GM19467 (cell line): ENCODE measurements at regions not wholly inside any gene's neighbourhood (a gene's known extent, or its start where the extent isn't known, plus 50 kb on each side); places are given as distances from the start of the nearest gene placed in this dataset.
"Not testable (repeated sequence)": the region's sequence is repeated elsewhere in the genome, so short reads cannot be mapped to it uniquely, and the experiment has no call there.

Source experiments
- ATAC-seq: cut with Tn5 transposase; IDR thresholded peaks from one replicate; pipeline ENCODE4 v1.9.1; 2021; ENCODE audit warnings: mild to moderate bottlenecking, moderate library complexity; ENCODE audit not compliant: unreplicated experiment

DNA sequence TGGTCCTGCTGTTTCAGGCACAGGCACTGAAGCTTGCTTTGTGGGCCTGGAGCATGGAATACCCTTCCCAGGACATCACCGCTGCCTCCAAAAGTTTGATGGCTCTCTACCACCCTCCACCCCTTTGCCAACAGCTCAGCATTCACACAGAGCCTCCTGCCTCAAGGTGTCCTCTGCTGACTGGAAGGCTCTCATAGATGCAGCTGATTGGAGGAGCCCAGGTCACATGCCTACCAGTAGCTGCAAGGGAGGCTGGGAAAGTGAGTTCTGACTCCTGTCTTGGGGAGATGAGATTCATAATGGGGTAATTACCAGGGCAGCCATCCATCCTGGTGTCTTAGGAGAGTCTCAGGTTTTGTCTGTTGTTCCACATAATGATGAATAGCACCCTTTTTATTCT, 124.8 kb upstream of the GRIK3 start:
- ATAC-seq = no peak

DNA sequence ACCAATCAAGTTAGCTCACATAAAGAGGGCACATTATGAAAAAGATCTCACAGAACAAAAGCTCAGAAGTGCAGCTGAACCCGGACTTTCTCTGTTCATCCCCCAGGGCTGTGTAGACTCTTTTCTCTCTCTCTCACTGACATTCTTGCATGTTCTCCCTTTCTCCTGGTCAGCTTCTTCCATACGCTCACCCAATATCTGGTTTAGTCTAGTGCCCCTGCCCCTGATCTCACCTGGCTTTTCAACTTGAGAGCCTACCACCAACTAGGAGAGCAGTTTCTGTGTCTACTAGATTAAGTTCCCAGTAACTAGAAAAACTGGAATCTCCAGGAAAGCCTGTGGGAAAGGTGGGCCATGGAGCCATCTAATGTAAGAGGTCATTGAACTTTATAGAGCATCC, 126.9 kb upstream of the GRIK3 start:
- ATAC-seq = no peak

DNA sequence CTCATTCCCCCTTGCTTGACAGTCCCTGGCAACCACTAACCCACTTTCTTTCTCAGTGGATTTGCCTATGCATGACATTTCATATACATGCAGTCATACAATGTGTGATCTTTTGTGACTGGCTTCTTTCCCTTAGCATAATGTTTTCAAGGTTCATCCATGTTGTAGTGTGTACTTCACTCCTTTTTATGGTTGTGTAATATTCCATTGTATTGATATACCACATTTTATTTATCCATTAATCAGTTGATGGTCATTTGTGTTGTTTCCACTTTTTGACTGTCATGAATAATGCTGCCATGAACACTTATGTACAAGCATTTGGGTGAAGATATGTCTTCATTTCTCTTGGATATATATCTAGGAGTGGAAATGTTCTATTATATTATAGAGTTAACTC, 127.7 kb upstream of the GRIK3 start:
- ATAC-seq = no peak

DNA sequence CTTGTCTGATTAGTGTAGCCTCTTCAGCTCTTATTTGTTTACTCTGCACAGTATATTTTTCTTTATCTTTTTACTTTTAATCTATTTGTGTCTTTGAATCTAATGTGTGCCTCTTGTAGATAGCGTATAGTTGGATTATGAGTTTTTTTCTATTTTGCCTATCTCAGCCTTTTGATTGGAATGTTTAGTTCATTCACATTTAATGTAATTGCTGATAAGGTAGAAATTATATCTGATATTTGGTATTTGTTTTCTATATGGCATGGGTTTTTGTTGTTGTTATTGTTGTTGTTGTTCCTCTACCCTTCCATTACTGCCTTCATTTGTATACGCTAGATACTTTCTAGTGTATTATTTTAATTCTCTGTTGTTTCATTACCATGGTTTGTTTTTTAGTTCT, 131.7 kb upstream of the GRIK3 start:
- no peak for ATAC-seq

DNA sequence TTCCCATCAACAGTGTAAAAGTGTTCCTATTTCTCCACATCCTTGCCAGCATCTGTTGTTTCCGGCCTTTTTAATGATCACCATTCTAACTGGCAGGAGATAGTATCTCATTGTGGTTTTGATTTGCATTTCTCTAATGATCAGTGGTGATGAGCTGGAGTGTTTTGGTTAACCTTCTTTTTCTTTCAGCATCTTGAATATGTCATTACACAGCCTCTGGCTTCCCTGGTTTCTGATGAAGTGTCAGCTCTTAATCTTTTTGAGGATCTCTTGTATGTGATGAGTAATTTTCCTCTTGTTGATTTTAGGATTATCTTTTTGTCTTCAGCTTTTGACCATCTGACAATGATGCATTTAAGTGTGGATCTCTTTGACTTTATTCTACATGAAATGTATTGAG, 133.2 kb upstream of the GRIK3 start:
- no peak for ATAC-seq

DNA sequence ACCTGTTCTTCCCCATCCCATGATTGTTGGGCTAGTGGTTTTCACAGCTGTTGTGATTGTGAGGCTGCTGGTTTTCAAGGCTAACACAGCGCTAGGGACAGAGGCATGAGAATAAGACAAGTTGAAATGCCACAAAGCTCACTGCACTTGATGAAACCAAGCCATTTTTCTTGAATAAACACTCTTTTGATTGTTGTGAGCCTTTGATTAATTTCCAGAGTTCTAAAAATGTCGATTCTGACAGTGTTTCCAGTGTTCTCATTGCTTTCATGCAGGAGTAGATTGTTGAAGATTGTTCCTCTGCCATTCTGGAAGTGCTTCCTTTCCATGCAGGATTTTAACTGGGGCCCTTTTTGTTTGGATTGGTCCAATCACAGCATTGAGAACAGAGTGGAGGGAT, 134.9 kb upstream of the GRIK3 start:
- ATAC-seq = no peak

DNA sequence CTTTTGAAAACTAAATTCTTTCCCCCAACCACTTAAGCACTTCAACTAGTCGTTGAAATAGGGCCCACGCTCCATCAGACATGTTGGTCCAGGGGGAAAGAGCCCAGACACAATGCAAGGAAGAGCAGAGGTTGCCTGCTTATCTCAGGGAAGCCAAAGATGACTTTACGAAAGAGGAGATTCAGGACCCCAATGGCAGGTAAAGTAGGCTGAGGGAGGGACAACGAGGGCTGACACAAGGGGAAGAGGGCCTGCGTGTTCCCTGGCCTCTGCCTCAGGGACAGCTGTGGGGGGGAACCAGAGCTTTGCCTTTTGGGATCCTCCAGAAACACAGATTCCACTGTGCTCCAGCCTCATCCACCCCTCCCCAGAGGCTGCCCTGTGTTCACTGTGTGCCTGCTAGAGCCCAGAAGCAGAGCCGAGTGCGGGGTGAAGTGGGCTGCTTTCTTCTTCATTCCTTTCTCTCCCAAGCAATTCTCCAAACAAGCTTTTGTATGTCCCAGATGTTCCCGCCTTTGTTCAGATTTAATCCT, 135.5 kb upstream of the GRIK3 start:
- no peak for ATAC-seq

DNA sequence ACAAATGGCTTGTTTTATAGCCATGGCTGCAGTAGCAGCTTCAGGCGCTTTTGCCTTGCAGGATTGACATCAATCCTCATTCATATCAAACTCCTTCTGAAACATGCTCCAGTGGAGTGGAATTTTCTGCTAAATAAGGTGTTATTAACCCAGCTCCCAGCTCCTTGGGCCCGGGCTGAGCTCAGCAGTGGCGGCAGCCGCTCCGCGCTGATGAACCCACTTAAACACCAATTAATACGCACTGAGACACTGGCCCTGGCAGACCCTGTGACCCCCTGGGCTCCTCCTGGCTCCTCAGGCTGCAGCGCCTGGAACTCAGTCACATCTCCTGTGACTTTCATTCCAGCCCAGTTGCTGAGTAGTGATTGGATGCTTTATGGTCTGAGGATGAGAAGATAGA, 137.4 kb upstream of the GRIK3 start:
- ATAC-seq = no peak

DNA sequence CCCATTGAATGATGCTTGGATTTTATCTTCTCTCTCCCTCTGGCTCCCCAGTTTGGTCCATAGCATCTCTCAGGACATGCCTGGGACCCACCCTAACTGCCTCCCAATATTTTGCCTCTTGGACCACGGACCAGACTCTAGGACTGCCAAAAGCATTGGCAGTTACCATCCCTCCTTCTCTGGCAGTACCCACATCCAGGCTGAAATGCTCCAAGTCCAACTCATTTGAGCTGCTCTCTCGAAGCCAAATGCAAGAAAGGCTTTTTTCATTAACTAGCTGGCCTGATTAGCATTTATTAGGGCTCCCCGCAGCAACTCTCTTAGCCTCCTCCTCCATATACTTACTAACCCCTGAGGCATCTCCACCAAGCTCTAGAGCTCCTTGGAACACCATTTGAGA, 140.0 kb upstream of the GRIK3 start:
- ATAC-seq = no peak

DNA sequence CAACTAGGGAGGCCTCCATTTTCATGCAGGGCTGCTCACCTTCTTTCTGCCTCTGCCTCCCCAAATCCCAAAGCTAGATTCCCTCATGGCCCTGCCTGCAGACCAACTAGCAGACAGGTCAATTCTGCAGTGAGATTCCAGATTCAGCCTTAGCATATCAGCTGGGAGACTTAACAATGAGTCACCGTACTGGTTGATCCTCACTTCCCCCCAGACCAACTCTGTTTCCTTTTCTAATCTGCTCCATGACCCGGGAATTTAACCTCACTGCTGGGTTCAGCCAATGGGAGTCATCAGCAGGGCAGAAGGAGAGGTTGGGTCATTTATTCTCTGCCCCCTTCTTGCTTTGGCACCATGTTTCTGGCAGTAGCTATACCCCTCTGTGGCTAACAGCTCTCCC, 140.6 kb upstream of the GRIK3 start:
- ATAC-seq = no peak

DNA sequence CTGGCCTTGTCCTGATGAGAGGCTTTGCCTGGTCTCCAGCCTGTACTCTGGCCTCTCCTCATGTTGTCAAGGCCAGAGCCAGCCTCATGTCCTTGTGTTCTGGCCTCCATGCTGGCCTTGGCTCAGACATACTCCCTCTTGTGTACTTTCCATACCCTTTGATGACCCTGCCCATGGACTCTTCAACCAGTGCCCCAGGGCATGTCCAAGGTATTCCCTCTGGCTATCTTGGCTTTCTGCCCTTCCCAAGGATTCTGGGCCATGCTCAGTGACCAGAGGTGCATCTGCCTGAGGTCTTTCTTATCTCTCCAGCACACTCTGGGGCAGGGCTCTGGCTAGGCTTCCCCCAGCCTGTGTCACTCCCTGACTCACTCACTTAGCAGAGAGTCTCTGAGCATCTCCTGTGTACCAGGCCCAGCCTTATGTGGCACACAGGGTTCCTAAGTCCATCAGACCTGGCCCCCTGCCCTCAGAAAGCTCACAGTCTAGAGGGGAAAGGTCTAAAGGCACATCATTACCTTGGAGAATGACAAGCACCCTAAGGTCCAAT, 141.4 kb upstream of the GRIK3 start:
- ATAC-seq = no peak

DNA sequence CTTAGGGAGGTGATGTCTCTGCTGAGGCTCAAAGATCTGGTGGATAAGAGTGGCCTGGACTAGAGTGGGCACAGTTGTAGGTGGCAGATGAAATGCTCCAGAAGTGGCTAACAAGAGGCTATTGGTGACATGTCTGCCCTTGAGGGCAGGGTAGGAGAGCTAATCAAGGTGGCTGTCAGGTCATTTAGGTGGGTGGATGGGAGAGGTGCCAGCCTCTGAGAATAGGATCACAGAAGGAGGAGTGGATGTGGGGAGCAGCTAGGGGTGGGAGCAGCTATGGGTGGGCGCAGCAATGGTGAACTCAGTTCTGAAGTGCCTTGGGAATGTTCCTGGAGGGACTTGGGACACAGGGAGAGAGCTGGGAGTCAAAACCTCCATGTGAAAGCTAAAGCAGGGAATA, 142.0 kb upstream of the GRIK3 start:
- no peak for ATAC-seq

DNA sequence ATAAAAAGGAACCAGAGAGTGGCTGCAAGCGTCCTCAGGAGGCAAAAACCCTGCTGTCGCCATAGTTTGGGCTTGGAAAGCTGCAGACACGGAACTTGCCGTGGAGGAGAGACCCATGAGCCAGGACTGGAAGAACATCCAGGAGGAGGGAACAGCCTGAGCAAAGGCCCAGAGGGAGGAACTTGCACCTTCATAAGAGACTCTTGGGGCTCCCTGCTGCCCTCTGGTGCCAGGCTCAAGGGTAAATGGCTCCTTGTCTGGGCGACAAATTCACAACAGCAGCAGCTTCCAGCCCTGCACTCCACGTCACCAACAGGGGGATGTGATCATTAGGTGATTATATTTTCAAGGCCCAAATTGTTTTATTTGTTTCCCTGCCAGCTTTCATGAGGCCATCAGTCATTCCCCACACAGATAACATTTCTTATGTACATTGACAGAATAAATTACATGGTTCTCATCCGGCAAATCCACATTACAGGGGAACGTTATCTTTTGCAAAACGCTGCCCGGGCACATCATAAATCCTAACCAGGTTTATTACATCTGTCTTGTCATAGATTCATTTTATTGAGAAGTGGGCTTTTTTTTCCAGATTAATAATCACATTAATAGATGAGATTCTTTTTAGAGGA, 143.0 kb upstream of the GRIK3 start:
- ATAC-seq = no peak

DNA sequence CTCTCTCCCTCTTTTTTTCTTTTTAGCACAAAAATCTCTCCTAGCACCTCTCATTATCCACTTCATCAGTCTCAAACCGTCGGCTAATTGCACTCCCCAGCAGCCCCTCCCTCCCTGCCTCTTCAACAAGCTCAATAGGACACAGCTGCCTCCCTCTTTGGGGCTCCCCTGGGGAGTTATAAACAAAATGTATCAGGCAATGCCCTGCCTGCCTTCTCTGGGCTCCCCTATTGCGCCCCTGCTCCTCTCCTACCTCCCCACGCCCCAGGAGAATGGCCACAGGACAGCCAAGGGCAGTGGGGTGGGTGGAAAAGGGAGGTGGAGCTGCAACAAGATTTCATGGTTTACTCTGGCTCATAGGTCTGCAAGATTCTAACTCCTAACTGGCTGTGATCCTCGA, 147.1 kb upstream of the GRIK3 start:
- ATAC-seq = no peak

DNA sequence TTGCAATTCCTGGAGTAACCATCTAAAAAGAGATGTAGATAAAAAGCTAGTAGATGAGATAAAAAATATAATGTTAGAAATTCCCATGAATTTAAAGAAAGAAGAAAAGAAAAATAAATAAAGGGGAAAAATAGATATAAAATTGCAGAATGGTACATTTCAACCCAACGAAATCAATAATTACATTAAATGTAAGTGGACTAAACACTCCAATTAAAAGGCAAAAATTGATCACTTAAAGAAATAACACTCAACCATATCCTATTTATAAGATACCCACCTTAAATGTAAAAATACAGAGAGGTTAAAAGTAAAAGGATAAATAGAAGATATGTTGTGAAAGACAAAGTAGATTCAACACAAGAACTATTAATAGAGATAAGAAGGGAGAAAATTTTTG, 150.5 kb upstream of the GRIK3 start:
- no peak for ATAC-seq

DNA sequence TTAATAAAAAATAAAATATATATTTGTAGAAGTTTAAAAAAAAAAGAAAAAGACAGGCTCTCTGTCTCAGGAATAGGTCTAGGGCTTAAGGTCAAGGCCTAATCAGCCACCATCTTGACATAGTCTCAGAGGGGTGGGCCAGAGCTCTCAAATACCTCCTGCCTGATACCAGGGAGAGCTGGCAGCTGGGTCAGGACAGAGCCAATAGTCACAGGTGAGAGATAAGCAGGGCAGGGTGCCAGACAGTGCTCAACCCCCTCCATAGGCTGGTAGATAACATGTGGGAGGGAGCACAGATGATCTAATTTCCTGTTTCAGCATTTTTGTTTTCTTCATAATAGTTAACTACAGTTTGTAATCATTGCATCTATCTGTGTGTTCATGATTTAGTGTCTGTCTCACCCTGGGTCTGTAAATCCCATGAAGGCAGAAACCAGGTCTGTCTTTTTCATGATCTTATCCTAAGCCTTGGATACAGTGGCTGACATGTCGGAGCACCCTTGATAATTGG, 152.0 kb upstream of the GRIK3 start:
- no peak for ATAC-seq

DNA sequence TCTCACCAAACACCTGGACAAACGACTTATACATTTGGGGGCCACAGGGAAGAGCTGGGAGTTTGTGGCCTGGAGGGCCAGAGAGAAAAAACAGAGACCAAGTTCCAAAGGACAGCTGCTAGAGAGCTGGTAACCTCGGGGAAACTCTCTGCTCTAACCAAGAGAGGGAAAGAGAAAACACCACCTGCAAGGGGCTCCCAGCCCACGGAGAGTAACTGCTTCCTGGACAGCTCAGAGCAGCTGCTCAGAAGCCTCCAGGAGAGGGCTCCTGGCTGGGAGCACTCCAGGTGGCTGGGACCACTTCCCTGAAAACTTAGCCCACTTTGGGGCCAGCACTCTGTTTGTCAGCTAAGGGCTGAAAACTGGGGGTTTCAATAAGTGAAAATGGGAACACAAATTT, 154.8 kb upstream of the GRIK3 start:
- ATAC-seq = no peak

DNA sequence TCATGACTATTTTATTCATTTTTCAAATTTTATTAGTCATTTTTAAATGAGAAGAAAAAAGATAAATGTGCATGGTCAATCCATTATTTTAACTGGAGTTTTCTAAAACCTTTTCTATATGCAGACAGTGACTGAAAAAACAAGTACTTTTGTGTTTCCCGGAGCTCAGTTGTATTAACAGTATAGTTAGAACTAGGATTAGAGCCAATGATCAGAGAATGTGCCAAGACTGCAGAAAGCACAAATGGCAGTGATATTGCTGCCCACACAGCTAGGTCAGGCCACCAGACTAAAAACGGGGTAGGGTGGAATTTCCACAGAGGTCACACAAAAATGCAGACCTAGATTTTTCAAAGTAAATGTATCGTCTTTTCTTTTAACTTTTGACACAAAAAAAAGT, 163.1 kb upstream of the GRIK3 start:
- ATAC-seq = no peak

DNA sequence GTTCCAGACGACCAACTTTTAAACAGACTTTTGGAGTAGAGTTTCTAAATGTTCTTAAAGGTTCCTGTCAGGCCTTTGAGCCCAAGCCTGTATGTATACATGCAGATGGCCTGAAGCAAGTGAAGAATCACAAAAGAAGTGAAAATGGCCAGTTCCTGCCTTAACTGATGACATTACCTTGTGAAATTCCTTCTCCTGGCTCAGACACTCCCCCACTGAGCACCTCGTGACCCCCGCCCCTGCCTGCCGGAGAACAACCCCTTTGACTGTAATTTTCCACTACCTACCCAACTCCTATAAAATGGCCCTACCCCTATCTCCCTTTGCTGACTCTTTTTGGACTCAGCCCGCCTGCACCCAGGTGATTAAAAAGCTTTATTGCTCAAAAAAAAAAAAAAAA, 180.0 kb upstream of the GRIK3 start:
- ATAC-seq = not testable (repeated sequence)

DNA sequence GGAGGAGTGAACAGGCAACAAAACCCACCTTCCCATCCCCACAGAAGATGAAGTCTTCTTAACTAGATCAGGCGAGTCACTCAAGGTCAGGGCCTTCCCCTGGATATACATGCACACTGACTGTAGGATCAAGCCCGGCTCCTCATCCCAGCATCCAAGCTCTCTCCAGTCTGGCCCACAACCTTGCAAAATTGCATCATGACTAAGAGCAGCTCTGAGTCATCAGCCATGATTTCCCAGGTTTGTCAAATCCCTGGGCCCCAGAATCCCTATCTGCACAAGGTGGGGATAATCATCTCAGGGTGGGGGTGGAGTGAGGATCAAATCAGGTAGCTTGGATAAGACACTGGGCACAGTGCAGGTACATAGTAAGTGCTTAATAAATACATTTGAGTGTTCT, 199.3 kb upstream of the GRIK3 start:
- no peak for ATAC-seq

DNA sequence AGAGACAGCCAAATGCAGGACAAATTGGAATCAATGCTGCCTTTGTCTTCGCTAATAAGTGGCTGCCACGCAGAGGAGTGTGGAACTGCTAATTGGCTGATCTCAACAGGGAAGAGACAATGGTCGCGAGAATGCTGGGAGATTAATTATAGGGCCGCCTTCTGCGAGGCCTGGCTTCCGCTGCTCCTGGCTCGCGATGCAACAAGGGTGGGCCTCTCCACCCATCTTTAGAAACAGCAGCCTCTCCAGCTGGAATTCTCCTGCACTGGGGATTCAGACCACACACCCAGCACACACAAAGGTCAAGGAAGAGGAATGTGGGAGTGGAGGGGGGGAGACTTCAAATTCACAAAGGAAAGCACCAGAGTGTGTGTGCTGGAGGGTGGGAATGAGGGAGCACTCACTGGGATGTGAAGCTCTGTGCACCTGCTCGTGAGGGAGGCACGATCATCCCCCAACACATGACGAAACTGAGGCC, 200.7 kb upstream of the GRIK3 start:
- no peak for ATAC-seq

DNA sequence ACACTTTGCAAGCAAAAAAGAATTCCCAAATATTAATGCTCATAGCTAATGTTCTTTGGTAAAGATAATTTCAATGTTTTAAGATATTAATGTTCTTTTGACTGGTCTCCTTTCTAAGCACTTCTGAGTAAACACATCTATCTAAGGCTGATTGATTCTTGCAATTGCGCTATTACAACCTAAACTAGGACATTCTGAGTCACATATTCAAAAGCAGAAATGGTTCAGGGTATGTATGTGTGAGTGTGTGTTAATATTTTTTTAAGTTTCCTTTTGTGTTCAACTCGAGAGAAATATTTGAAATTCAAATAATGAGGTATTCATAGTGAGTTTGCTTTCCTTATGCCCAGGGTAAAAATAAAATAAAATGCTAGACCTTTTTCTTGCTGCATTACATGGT, 203.6 kb upstream of the GRIK3 start:
- ATAC-seq = no peak
